ENCODE measurements at regions not wholly inside any gene's neighbourhood (a gene's known extent, or its start where the extent isn't known, plus 50 kb on each side); places are given as distances from the start of the nearest gene placed in this dataset.

DNA sequence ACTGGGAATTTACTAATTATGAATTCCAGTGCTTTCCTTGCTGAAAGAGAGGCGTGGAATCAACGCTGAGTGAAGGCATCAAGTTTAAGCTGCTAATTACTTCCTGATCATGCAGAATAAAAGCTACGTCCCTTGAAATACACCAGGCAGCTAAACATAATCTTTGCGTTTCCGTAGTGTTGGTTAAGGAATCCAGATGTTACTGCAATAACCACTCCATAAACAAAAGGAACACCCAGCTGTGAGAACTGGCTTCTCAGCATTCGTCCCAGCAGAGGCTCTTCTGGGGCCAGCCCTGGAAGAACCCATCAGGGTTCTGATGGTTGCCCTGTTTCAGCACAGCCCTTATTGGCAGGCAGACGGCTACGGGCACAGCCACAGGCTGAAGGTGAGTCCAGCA lies 111.4 kb downstream of the CDH26 start:
- Histone ChIP-seq H2AFZ (replicated peaks; ENCODE audit: low read length, poor library complexity) (no peak overlapping the region), H2BK120ac (ENCODE audit: low read depth, low read length) (no peak overlapping the region), H3K36me3 (ENCODE audit: control insufficient read depth, insufficient read depth, low read length) (no peaks in the 10 kb centered on the region), H3K4me2 (ENCODE audit: low read depth, low read length) (no peak overlapping the region), H3K9me1 (ENCODE audit: insufficient read depth, low read length) (no peaks in the 10 kb centered on the region), H2BK15ac (ENCODE audit: low read depth, low read length) (no peak overlapping the region), H2BK5ac (ENCODE audit: low read depth, low read length, poor library complexity, severe bottlenecking) (no peak overlapping the region), H3K56ac (ENCODE audit: extremely low read depth, insufficient read depth, low read length) (no peak overlapping the region), H3K79me1 (ENCODE audit: low read depth in 1 of 2, low read length in 2 of 2) (no peaks in the 10 kb centered on the region), H3K27ac (ENCODE audit: insufficient read depth, low read length) (no peak overlapping the region), H2AK9ac (replicated peaks; ENCODE audit: low read depth, low read length, poor library complexity) (no peak overlapping the region), H4K8ac (ENCODE audit: low read depth in 2 of 2, low read length in 2 of 2) (no peak overlapping the region), H4K20me1 (ENCODE audit: insufficient read depth, low read length) (no peaks in the 10 kb centered on the region), H4K5ac (ENCODE audit: low read depth, low read length) (no peak overlapping the region), H3K23ac (ENCODE audit: low read depth, low read length) (no peak overlapping the region), H3K9ac (ENCODE audit: low read depth, low read length) (no peak overlapping the region), H3K4me1 (ENCODE audit: control insufficient read depth, insufficient read depth, low read length) (no peaks in the 10 kb centered on the region), H2AK5ac (ENCODE audit: low read depth, low read length) (no peak overlapping the region), H3K27me3 (ENCODE audit: control insufficient read depth, insufficient read depth, low read length) (peaks cover 23% of the 10 kb centered on the region), H3K14ac (replicated peaks; ENCODE audit: low read depth, low read length) (no peak overlapping the region), H3K4ac (ENCODE audit: low read depth, low read length) (no peak overlapping the region), H3K4me3 (ENCODE audit: insufficient read depth, low read depth, low read length) (no peak overlapping the region), H3K9me3 (ENCODE audit: control insufficient read depth, insufficient read depth, low read length) (peaks cover 2% of the 10 kb centered on the region; the same call in 1 of the 2 replicates), H2BK20ac (ENCODE audit: low read depth, low read length) (no peak overlapping the region), H4K91ac (ENCODE audit: insufficient read depth, low read depth, low read length) (no peak overlapping the region), H3K18ac (ENCODE audit: low read depth, low read length) (no peak overlapping the region)
- no CpG with 5 or more reads among the region's 8 CpGs for WGBS, 2 experiments (ENCODE audit: extremely low coverage in 2 of 2, insufficient read length in 1 of 2)
- intact Hi-C loops (cut with micrococcal nuclease) (no loop called here), dilution Hi-C loops (cut with HindIII; ENCODE audit: low sequenced_read_pairs, unreplicated experiment) (no loop called here), in situ Hi-C loops (cut with MboI; ENCODE audit: low sequenced_read_pairs) (loop anchor here (25.0 kb wide), 2 partner anchors 1168 to 1818 kb away; no protein-coding TSS in a partner anchor)
- ATAC-seq (ENCODE audit: low read depth) = no peak
- no TSS peak for BruUV-seq (replicated peaks)
- POLR2A ChIA-PET (ENCODE audit: unreplicated experiment) = no interaction called here
- TF ChIP-seq SMC3 (IDR thresholded peaks at IDR 0.05; ENCODE audit: low read depth, low read length) (no peak), NFE2L2 (IDR thresholded peaks at IDR 0.05; ENCODE audit: low read depth, low read length) (no peak), RAD21 (IDR thresholded peaks at IDR 0.05; ENCODE audit: low read length) (no peak), POLR2A (IDR thresholded peaks at IDR 0.05; ENCODE audit: low read depth, low read length) (no peak), BHLHE40 (IDR thresholded peaks at IDR 0.05; ENCODE audit: low read depth, low read length) (no peak), USF2 (IDR thresholded peaks at IDR 0.05; ENCODE audit: low read depth, low read length) (no peak), RFX5 (IDR thresholded peaks at IDR 0.05; ENCODE audit: low read depth, low read length) (no peak)
- CTCF ChIA-PET = no interaction called here
- no peak for DNase-seq
